Astrocyte (in vitro differentiated cells and primary cell): ENCODE measurements at regions not wholly inside any gene's neighbourhood (a gene's known extent, or its start where the extent isn't known, plus 50 kb on each side); places are given as distances from the start of the nearest gene placed in this dataset.

ENCODE experiments used
- DNase-seq: peaks from one replicate; pipeline ENCODE4 v3.0.0-alpha.2; 2010; ENCODE audit warnings: low read depth
- FAIRE-seq: peaks from 2 replicates; lab custom pipeline; 2011; peaks lifted over from hg19 to GRCh38; lab: Jason Lieb, UNC
- H2AFZ ChIP-seq: 2 replicates; pipeline ENCODE4 v1.6.0; 2012; ENCODE audit warnings: low read depth, low read length, inconsistent platforms
- H3K27ac ChIP-seq: 2 replicates; pipeline ENCODE4 v1.5.1; 2011; ENCODE audit warnings: low read depth, low read length, inconsistent platforms
- H3K27me3 ChIP-seq: 2 replicates; pipeline ENCODE4 v1.6.0; 2011; ENCODE audit warnings: low read length, inconsistent platforms; ENCODE audit not compliant: insufficient read depth
- H3K36me3 ChIP-seq: 2 replicates; pipeline ENCODE4 v1.5.1; 2011; ENCODE audit warnings: low read length, inconsistent platforms; ENCODE audit not compliant: insufficient read depth
- H3K4me1 ChIP-seq: 2 replicates; pipeline ENCODE4 v1.5.1; 2011; ENCODE audit warnings: low read length, inconsistent platforms; ENCODE audit not compliant: insufficient read depth
- H3K4me2 ChIP-seq: 2 replicates; pipeline ENCODE4 v1.6.0; 2012; ENCODE audit warnings: low read length, inconsistent platforms
- H3K4me3 ChIP-seq: 2 replicates; pipeline ENCODE4 v1.5.1; 2011; ENCODE audit warnings: low read depth, mild to moderate bottlenecking, low read length, inconsistent platforms; ENCODE audit not compliant: insufficient read depth
- H3K79me2 ChIP-seq: 2 replicates; pipeline ENCODE4 v1.6.0; 2012; ENCODE audit warnings: mild to moderate bottlenecking, low read length, inconsistent platforms; ENCODE audit not compliant: insufficient read depth
- H3K9ac ChIP-seq: 2 replicates; pipeline ENCODE4 v1.6.0; 2012; ENCODE audit warnings: mild to moderate bottlenecking, low read length, inconsistent platforms
- H3K9me3 ChIP-seq: 2 replicates; pipeline ENCODE4 v1.5.1; 2012; ENCODE audit warnings: low read depth, mild to moderate bottlenecking, low read length, inconsistent platforms; ENCODE audit not compliant: insufficient read depth
- H4K20me1 ChIP-seq: 2 replicates; pipeline ENCODE4 v1.6.0; 2012; ENCODE audit warnings: low read length, inconsistent platforms; ENCODE audit not compliant: insufficient read depth
- H3K27ac Mint-ChIP-seq: one replicate; pipeline ENCODE4 v1.8.0; 2021; ENCODE audit warnings: mild to moderate bottlenecking, mixed read lengths; ENCODE audit not compliant: unreplicated experiment
- H3K27me3 Mint-ChIP-seq: one replicate; pipeline ENCODE4 v1.8.0; 2021; ENCODE audit warnings: low read depth, mixed read lengths; ENCODE audit not compliant: unreplicated experiment
- H3K36me3 Mint-ChIP-seq: one replicate; pipeline ENCODE4 v1.8.0; 2021; ENCODE audit warnings: low read depth, mixed read lengths; ENCODE audit not compliant: unreplicated experiment
- H3K4me1 Mint-ChIP-seq: one replicate; pipeline ENCODE4 v1.8.0; 2021; ENCODE audit warnings: low read depth, mixed read lengths; ENCODE audit not compliant: unreplicated experiment
- H3K4me3 Mint-ChIP-seq: one replicate; pipeline ENCODE4 v1.8.0; 2021; ENCODE audit warnings: mild to moderate bottlenecking, moderate library complexity, mixed read lengths; ENCODE audit not compliant: unreplicated experiment
- H3K9me3 Mint-ChIP-seq: one replicate; pipeline ENCODE4 v1.8.0; 2021; ENCODE audit warnings: mild to moderate bottlenecking, mixed read lengths; ENCODE audit not compliant: unreplicated experiment
- CTCF ChIP-seq: IDR thresholded peaks from 2 replicates; pipeline ENCODE4 v1.5.1; 2011; ENCODE audit warnings: low read depth, mild to moderate bottlenecking, inconsistent platforms, low read length, moderate library complexity; ENCODE audit not compliant: insufficient read depth
- EZH2 ChIP-seq: IDR thresholded peaks from 2 replicates; pipeline ENCODE4 v1.6.1; 2012; ENCODE audit warnings: mild to moderate bottlenecking, low read length, inconsistent platforms; ENCODE audit not compliant: insufficient read depth

- no peaks in the 10 kb centered on the region for H3K36me3 ChIP-seq
- H3K4me2 ChIP-seq = no peak overlapping the region
- no peak overlapping the region for H3K4me3 ChIP-seq
- DNase-seq (no peak), FAIRE-seq (no peak)
- no peak overlapping the region for H3K27ac ChIP-seq
- Mint-ChIP-seq H3K4me3 (no peak overlapping the region), H3K9me3 (no peaks in the 10 kb centered on the region), H3K36me3 (no peaks in the 10 kb centered on the region), H3K27me3 (peaks cover 36% of the 10 kb centered on the region), H3K4me1 (peaks cover 8% of the 10 kb centered on the region), H3K27ac (no peak overlapping the region)
- no peaks in the 10 kb centered on the region for H3K4me1 ChIP-seq
- H4K20me1 ChIP-seq = no peaks in the 10 kb centered on the region
- no peak overlapping the region for H2AFZ ChIP-seq
- no peaks in the 10 kb centered on the region for H3K9me3 ChIP-seq
- no peak for TF ChIP-seq EZH2
- TF ChIP-seq CTCF = no peak
- H3K27me3 ChIP-seq = peaks cover 3% of the 10 kb centered on the region
- H3K79me2 ChIP-seq = no peaks in the 10 kb centered on the region
- no peak overlapping the region for H3K9ac ChIP-seq
Observed at GRCh38 chr1:48079096-48079495, 81.9 kb upstream of the TRABD2B start.

GRCh38 chr1:48077795-48078222, 80.6 kb upstream of the TRABD2B start:
- Histone ChIP-seq H3K27me3 (peaks cover 3% of the 10 kb centered on the region), H3K9ac (no peak overlapping the region), H3K27ac (no peak overlapping the region), H3K36me3 (no peaks in the 10 kb centered on the region), H3K79me2 (no peaks in the 10 kb centered on the region), H2AFZ (no peak overlapping the region), H3K4me3 (no peak overlapping the region), H4K20me1 (no peaks in the 10 kb centered on the region), H3K9me3 (no peaks in the 10 kb centered on the region), H3K4me2 (no peak overlapping the region), H3K4me1 (no peaks in the 10 kb centered on the region)
- FAIRE-seq (no peak), DNase-seq (no peak)
- H3K9me3 Mint-ChIP-seq = no peaks in the 10 kb centered on the region
- no peaks in the 10 kb centered on the region for H3K36me3 Mint-ChIP-seq
- peaks cover 41% of the 10 kb centered on the region for H3K27me3 Mint-ChIP-seq
- no peak overlapping the region for H3K27ac Mint-ChIP-seq
- TF ChIP-seq CTCF = no peak
- no peak for TF ChIP-seq EZH2
- no peak overlapping the region for H3K4me3 Mint-ChIP-seq
- peaks cover 6% of the 10 kb centered on the region for H3K4me1 Mint-ChIP-seq

GRCh38 chr1:48076017-48076416, 78.8 kb upstream of the TRABD2B start:
- Mint-ChIP-seq H3K27ac (no peak overlapping the region), H3K4me1 (peaks cover 3% of the 10 kb centered on the region), H3K36me3 (no peaks in the 10 kb centered on the region), H3K9me3 (peaks cover 3% of the 10 kb centered on the region), H3K27me3 (peaks cover 44% of the 10 kb centered on the region), H3K4me3 (no peak overlapping the region)
- Histone ChIP-seq H3K79me2 (no peaks in the 10 kb centered on the region), H3K27me3 (peaks cover 3% of the 10 kb centered on the region), H3K9me3 (no peaks in the 10 kb centered on the region), H3K4me1 (no peaks in the 10 kb centered on the region), H3K36me3 (no peaks in the 10 kb centered on the region), H3K27ac (no peak overlapping the region), H4K20me1 (no peaks in the 10 kb centered on the region), H3K4me2 (no peak overlapping the region), H3K4me3 (no peak overlapping the region), H2AFZ (no peak overlapping the region), H3K9ac (no peak overlapping the region)
- TF ChIP-seq CTCF (no peak), EZH2 (no peak)
- FAIRE-seq (no peak), DNase-seq (no peak)
